HCT116 (cell line): ENCODE measurements at regions not wholly inside any gene's neighbourhood (a gene's known extent, or its start where the extent isn't known, plus 50 kb on each side); places are given as distances from the start of the nearest gene placed in this dataset.

Source experiments
- ATAC-seq: fragments of 200-7000 bp; cut with Tn5 transposase; 2 replicates; pipeline ENCODE4 v1.9.1; 2020; ENCODE audit warnings: mild to moderate bottlenecking, moderate library complexity
- BruUV-seq: library from RNA; stranded (reverse); fragments of 400-500 nt; replicated peaks from 2 replicates; lab custom pipeline; 2021; lab: Mats Ljungman, UMichigan
- CTCF ChIA-PET: fragments of 300-600 bp; sonication (Branson Sonifier 250); formaldehyde crosslinking; loops from one replicate; lab custom pipeline; 2021; ENCODE audit warnings: antibody characterized with exemption; lab: Charles Lee
- POLR2A ChIA-PET: fragments of 300-600, 350-600 bp; sonication (Branson Sonifier 250); formaldehyde crosslinking; loops from one replicate; lab custom pipeline; 2021; ENCODE audit warnings: antibody characterized with exemption; lab: Charles Lee
- RAD21 ChIA-PET, 2 experiments: fragments of 300-600 bp; sonication (Branson Sonifier 250); formaldehyde crosslinking; loops; one replicate each; lab custom pipeline; 2023; ENCODE audit warnings: low total read pairs in 2 of 2; ENCODE audit not compliant: uncharacterized antibody in 2 of 2, unreplicated experiment in 2 of 2, low non-redundant PET in 1 of 2; lab: Charles Lee
- DNase-seq: peaks from one replicate; pipeline ENCODE4 v3.0.0-alpha.2; 2010; ENCODE audit warnings: low read depth, low spot score
- H2AFZ ChIP-seq: fragments of 200-600 bp; shearing (Covaris generic), sonication (generic); 2 replicates; pipeline ENCODE4 v1.6.1; 2017; ENCODE audit warnings: low read depth, mixed run types, mixed read lengths, antibody characterized with exemption, low read length; ENCODE audit not compliant: poor library complexity, severe bottlenecking
- H3K27ac ChIP-seq: 2 replicates; pipeline ENCODE4 v1.5.1; 2012; ENCODE audit warnings: low read depth, low read length
- H3K27me3 ChIP-seq: fragments of 200-600 bp; sonication (generic); 2 replicates; pipeline ENCODE4 v1.6.1; 2016; ENCODE audit warnings: mixed run types, low read length, mixed read lengths; ENCODE audit not compliant: insufficient read depth
- H3K36me3 ChIP-seq, 2 experiments: fragments of 200-500 bp in 1 of 2; fragments of 200-600 bp in 1 of 2; sonication (Bioruptor generic) in 1 of 2; sonication (generic) in 1 of 2; 2 replicates each; pipeline versions ENCODE4 v1.5.1 to v1.6.1; 2014 to 2016; ENCODE audit warnings: low read length in 2 of 2, inconsistent platforms in 1 of 2, mixed read lengths in 1 of 2, mixed run types in 1 of 2; ENCODE audit not compliant: insufficient read depth in 2 of 2, control insufficient read depth in 1 of 2
- H3K4me1 ChIP-seq, 2 experiments: fragments of 200-600 bp in 1 of 2; sonication (generic) in 1 of 2; 2 replicates each; pipeline versions ENCODE4 v1.5.1 to v1.6.1; 2012 to 2017; ENCODE audit warnings: low read length in 2 of 2, inconsistent platforms in 1 of 2, mild to moderate bottlenecking in 1 of 2, mixed read lengths in 1 of 2, mixed run types in 1 of 2, moderate library complexity in 1 of 2; ENCODE audit not compliant: insufficient read depth in 2 of 2, control insufficient read depth in 1 of 2
- H3K4me2 ChIP-seq: fragments of 200-600 bp; sonication (generic); 2 replicates; pipeline ENCODE4 v1.6.1; 2017; ENCODE audit warnings: mixed run types, low read length, mixed read lengths
- H3K4me3 ChIP-seq, 2 experiments: fragments of 200-600 bp in 1 of 2; sonication (generic) in 1 of 2; replicated peaks in 1 of 2; 2 replicates each; pipeline ENCODE4 v1.5.1; 2011 to 2016; ENCODE audit warnings: low read length in 2 of 2, control low read depth in 1 of 2, low read depth in 1 of 2, mild to moderate bottlenecking in 1 of 2, mixed read lengths in 1 of 2, mixed run types in 1 of 2
- H3K79me2 ChIP-seq: fragments of 200-600 bp; sonication (generic); 2 replicates; pipeline ENCODE4 v1.6.1; 2017; ENCODE audit warnings: mild to moderate bottlenecking, mixed run types, low read length, moderate library complexity, mixed read lengths; ENCODE audit not compliant: insufficient read depth
- H3K9ac ChIP-seq: fragments of 200-600 bp; sonication (generic); 2 replicates; pipeline ENCODE4 v1.6.1; 2016; ENCODE audit warnings: low read length, mixed read lengths
- H3K9me2 ChIP-seq: fragments of 200-600 bp; sonication (generic), shearing (Covaris generic); 2 replicates; pipeline ENCODE4 v1.6.1; 2017; ENCODE audit warnings: mixed run types, mild to moderate bottlenecking, moderate library complexity; ENCODE audit not compliant: insufficient read depth
- H3K9me3 ChIP-seq, 2 experiments: fragments of 200-500 bp in 1 of 2; fragments of 200-600 bp in 1 of 2; sonication (Bioruptor generic) in 1 of 2; sonication (generic) in 1 of 2; 2 replicates each; pipeline ENCODE4 v1.6.1; 2014 to 2017; ENCODE audit warnings: low read length in 2 of 2, mixed read lengths in 2 of 2, inconsistent platforms in 1 of 2, low read depth in 1 of 2, mild to moderate bottlenecking in 1 of 2, mixed run types in 1 of 2, moderate library complexity in 1 of 2; ENCODE audit not compliant: control insufficient read depth in 1 of 2, insufficient read depth in 1 of 2
- H4K20me1 ChIP-seq: fragments of 200-600 bp; sonication (generic), shearing (Covaris generic); 2 replicates; pipeline ENCODE4 v1.6.1; 2017; ENCODE audit warnings: mixed run types, mild to moderate bottlenecking, moderate library complexity; ENCODE audit not compliant: insufficient read depth
- CBX3 ChIP-seq: IDR thresholded peaks from 2 replicates; pipeline ENCODE4 v1.6.1; 2012; ENCODE audit warnings: low read depth
- CEBPB ChIP-seq: IDR thresholded peaks from 2 replicates; pipeline ENCODE4 v1.6.1; 2012; ENCODE audit warnings: low read depth
- CTCF ChIP-seq, 3 experiments: fragments of 200-600 bp in 1 of 3; sonication (generic) in 1 of 3; IDR thresholded peaks in 2 of 3; conservative IDR thresholded peaks in 1 of 3; 2 replicates each; pipeline ENCODE4 v1.5.1; 2012 to 2017; ENCODE audit warnings: low read depth in 2 of 3, low read length in 2 of 3, antibody characterized with exemption in 1 of 3, borderline replicate concordance in 1 of 3, control low read depth in 1 of 3, mild to moderate bottlenecking in 1 of 3, mixed read lengths in 1 of 3, mixed run types in 1 of 3, moderate library complexity in 1 of 3; ENCODE audit not compliant: insufficient read depth in 1 of 3
- EGR1 ChIP-seq: IDR thresholded peaks from 2 replicates; pipeline ENCODE4 v1.6.1; 2012; ENCODE audit warnings: low read depth
- ELF1 ChIP-seq: IDR thresholded peaks from 2 replicates; pipeline ENCODE4 v1.6.1; 2012; ENCODE audit warnings: low read depth, borderline replicate concordance
- EZH2 ChIP-seq: fragments of 200-600 bp; sonication (generic); IDR thresholded peaks from 2 replicates; pipeline ENCODE4 v1.6.1; 2017; ENCODE audit warnings: antibody characterized with exemption, mixed run types
- EZH2phosphoT487 ChIP-seq: fragments of 200-600 bp; IDR thresholded peaks from 2 replicates; pipeline ENCODE4 v1.6.1; 2018; ENCODE audit warnings: antibody characterized with exemption, borderline replicate concordance
- FOSL1 ChIP-seq: IDR thresholded peaks from 2 replicates; pipeline ENCODE4 v1.6.1; 2012; ENCODE audit warnings: low read depth
- MAX ChIP-seq: IDR thresholded peaks from 2 replicates; pipeline ENCODE4 v1.6.1; 2012
- POLR2A ChIP-seq: IDR thresholded peaks from 2 replicates; pipeline ENCODE4 v1.7.0; 2011; ENCODE audit warnings: borderline replicate concordance; ENCODE audit not compliant: insufficient read depth, insufficient read length; ENCODE audit errors: extremely low read depth
- POLR2AphosphoS5 ChIP-seq: IDR thresholded peaks from 2 replicates; pipeline ENCODE4 v1.6.1; 2011; ENCODE audit warnings: mild to moderate bottlenecking, low read depth, low read length, moderate library complexity
- RAD21 ChIP-seq: IDR thresholded peaks from 2 replicates; pipeline ENCODE4 v1.6.1; 2012; ENCODE audit warnings: low read depth, mild to moderate bottlenecking
- REST ChIP-seq: IDR thresholded peaks from 2 replicates; pipeline ENCODE4 v1.6.1; 2012; ENCODE audit warnings: low read depth
- SP1 ChIP-seq: IDR thresholded peaks from 2 replicates; pipeline ENCODE4 v1.6.1; 2012; ENCODE audit warnings: low read depth
- SRF ChIP-seq: IDR thresholded peaks from 2 replicates; pipeline ENCODE4 v1.6.1; 2012; ENCODE audit warnings: low read depth
- TCF7L2 ChIP-seq: IDR thresholded peaks from 2 replicates; pipeline ENCODE4 v1.7.0; 2011; ENCODE audit warnings: borderline replicate concordance, inconsistent platforms; ENCODE audit not compliant: insufficient read depth, insufficient read length; ENCODE audit errors: extremely low read depth
- ZFX ChIP-seq: fragments of 450-650 bp; IDR thresholded peaks from 2 replicates; pipeline ENCODE4 v1.6.1; 2017
- ZNF274 ChIP-seq: fragments of 200-500 bp; sonication (Bioruptor generic); IDR thresholded peaks from 2 replicates; pipeline ENCODE4 v1.6.1; 2014; ENCODE audit warnings: mild to moderate bottlenecking, low read depth, low read length, inconsistent platforms
- intact Hi-C: fragments of 100-400 bp; cut with micrococcal nuclease; formaldehyde crosslinking; loops from 2 replicates; pipeline ENCODE4 v1.10.0; 2022

- no peak overlapping the region for H2AFZ ChIP-seq
- TF ChIP-seq SRF (no peak), SP1 (no peak), REST (no peak), EGR1 (no peak), CTCF (IDR thresholded peaks at IDR 0.05 in 2 of 3, conservative IDR thresholded peaks at IDR 0.05 in 1 of 3; ENCODE audit: borderline replicate concordance in 1 of 3, insufficient read depth in 1 of 3, low read depth in 2 of 3, low read length in 2 of 3) (no peak), EZH2phosphoT487 (no peak), POLR2A (no peak), ZNF274 (no peak), CEBPB (no peak), FOSL1 (no peak), MAX (no peak), ELF1 (no peak), RAD21 (no peak), TCF7L2 (no peak), EZH2 (no peak), CBX3 (no peak), POLR2AphosphoS5 (no peak), ZFX (no peak)
- TF ChIP-seq, all 23 proteins: peak for 0
- RAD21 ChIA-PET, result no interaction called here
- H3K9me2 ChIP-seq, result no peaks in the 10 kb centered on the region
- POLR2A ChIA-PET, result no interaction called here
- no peaks in the 10 kb centered on the region for H3K4me1 ChIP-seq
- no peak overlapping the region for H3K4me3 ChIP-seq
- CTCF ChIA-PET, result no interaction called here
- H4K20me1 ChIP-seq, result no peaks in the 10 kb centered on the region
- no peak overlapping the region for H3K4me2 ChIP-seq
- no peak overlapping the region for H3K27ac ChIP-seq
- DNase-seq, result no peak
- H3K79me2 ChIP-seq, result no peaks in the 10 kb centered on the region
- no TSS peak for BruUV-seq
- H3K27me3 ChIP-seq, result peaks cover 34% of the 10 kb centered on the region
- H3K9ac ChIP-seq, result no peak overlapping the region
- no peak for ATAC-seq
- H3K36me3 ChIP-seq, result no peaks in the 10 kb centered on the region
- intact Hi-C loops, result no loop called here
- H3K9me3 ChIP-seq, result no peaks in the 10 kb centered on the region
Measured at GRCh38 chr2:176742271-176742670, 470.3 kb upstream of the HNRNPA3 start.
